ENCODE measurements at regions not wholly inside any gene's neighbourhood (a gene's known extent, or its start where the extent isn't known, plus 50 kb on each side); places are given as distances from the start of the nearest gene placed in this dataset.

DNA sequence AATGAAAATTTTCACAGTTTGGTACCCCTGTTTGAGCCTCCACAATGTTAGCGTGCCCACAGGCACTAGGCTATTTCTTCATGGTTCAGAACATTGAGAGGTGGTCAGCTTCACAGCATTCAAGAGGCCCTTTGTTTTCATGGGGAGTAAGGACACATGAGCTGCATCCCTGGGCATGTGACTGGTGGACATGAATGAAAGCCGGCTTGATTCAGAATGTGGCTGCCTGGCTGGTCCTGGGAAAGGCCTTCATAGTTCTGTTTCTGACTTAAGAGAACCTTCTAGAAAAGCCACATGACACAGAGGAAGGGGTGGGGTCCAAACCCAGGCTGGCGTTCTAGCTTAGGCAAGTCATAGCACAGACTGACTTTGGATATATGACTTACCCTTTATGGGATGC, 420.6 kb downstream of the CMPK2 start:
- Histone ChIP-seq H2AFZ (ENCODE audit: control insufficient read depth, low read length) (no peak overlapping the region), H3K4me1 (ENCODE audit: control insufficient read depth, extremely low read depth, insufficient read depth, low read length) (no peaks in the 10 kb centered on the region), H3K27ac (ENCODE audit: control insufficient read depth, insufficient read depth, low read length) (no peak overlapping the region), H3K9me3 (ENCODE audit: control insufficient read depth, low read depth, low read length) (peaks cover 1% of the 10 kb centered on the region), H3K27me3 (ENCODE audit: control insufficient read depth, extremely low read depth, insufficient read depth, low read length) (no peaks in the 10 kb centered on the region), H3K36me3 (ENCODE audit: control insufficient read depth in 2 of 2, extremely low read depth in 1 of 2, insufficient read depth in 2 of 2, low read length in 2 of 2) (no peaks in the 10 kb centered on the region), H4K20me1 (ENCODE audit: control insufficient read depth, extremely low read depth, insufficient read depth, low read length) (no peaks in the 10 kb centered on the region), H3K4me3 (ENCODE audit: control insufficient read depth in 2 of 3, extremely low read depth in 1 of 3, insufficient read depth in 2 of 3, low read depth in 1 of 3, low read length in 3 of 3) (no peak overlapping the region), H3K79me2 (ENCODE audit: control insufficient read depth, insufficient read depth, low read length) (no peaks in the 10 kb centered on the region), H3K9me1 (ENCODE audit: control insufficient read depth, extremely low read depth, insufficient read depth, low read length) (no peaks in the 10 kb centered on the region), H3K9ac (ENCODE audit: control insufficient read depth, extremely low read depth, insufficient read depth, low read length) (no peak overlapping the region), H3K4me2 (ENCODE audit: control insufficient read depth, extremely low read depth, insufficient read depth, low read depth, low read length) (no peak overlapping the region)
- DNase-seq (ENCODE audit: low read depth, low spot score) (no peak), FAIRE-seq (no peak)
- dilution Hi-C loops (cut with MboI; ENCODE audit: extremely low pct_ligation_motif_present, low sequenced_read_pairs) = no loop called here
- TF ChIP-seq, protein P1, sequence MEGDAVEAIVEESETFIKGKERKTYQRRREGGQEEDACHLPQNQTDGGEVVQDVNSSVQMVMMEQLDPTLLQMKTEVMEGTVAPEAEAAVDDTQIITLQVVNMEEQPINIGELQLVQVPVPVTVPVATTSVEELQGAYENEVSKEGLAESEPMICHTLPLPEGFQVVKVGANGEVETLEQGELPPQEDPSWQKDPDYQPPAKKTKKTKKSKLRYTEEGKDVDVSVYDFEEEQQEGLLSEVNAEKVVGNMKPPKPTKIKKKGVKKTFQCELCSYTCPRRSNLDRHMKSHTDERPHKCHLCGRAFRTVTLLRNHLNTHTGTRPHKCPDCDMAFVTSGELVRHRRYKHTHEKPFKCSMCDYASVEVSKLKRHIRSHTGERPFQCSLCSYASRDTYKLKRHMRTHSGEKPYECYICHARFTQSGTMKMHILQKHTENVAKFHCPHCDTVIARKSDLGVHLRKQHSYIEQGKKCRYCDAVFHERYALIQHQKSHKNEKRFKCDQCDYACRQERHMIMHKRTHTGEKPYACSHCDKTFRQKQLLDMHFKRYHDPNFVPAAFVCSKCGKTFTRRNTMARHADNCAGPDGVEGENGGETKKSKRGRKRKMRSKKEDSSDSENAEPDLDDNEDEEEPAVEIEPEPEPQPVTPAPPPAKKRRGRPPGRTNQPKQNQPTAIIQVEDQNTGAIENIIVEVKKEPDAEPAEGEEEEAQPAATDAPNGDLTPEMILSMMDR (optimal IDR thresholded peaks at IDR 0.05 in 1 of 3, IDR thresholded peaks at IDR 0.05 in 1 of 3, conservative IDR thresholded peaks at IDR 0.05 in 1 of 3; ENCODE audit: extremely low read depth in 1 of 3, insufficient read depth in 2 of 3, low read length in 3 of 3) = no peak
- no peak for TF ChIP-seq EZH2 (IDR thresholded peaks at IDR 0.05; ENCODE audit: low read length)

DNA sequence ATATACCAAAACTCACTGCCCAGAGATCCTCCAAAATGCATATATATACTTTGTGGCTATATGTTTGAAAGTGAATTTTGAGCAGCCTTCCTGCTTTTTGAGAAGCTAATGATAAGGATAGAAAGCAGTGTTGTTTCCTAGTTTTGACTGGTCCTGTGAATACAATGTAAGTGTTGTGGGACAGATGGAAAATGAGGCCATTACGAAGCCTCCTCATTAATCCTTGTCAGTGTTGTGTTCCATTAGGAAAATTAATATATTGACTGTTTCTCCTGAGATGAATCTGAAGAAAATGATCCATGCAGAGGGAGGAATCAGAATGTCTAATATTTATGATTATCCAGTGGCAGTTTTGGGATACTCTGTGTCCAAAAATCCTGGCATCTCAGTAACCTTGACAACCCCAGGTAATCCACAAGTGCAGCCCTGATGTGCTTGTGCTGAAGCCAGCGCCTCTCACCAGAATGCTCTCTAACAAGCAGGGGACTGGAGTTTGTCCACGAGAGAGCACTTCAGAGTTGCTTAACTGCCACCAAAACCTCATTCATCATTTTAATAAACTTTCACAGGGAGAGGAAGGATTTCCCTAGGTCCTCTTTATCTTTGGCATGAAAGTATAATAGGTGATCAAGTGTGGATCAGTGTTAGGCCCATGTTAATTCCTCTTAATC, 418.6 kb downstream of the CMPK2 start:
- dilution Hi-C loops (cut with MboI; ENCODE audit: extremely low pct_ligation_motif_present, low sequenced_read_pairs) = no loop called here
- peaks cover 1% of the 10 kb centered on the region for H3K9me3 ChIP-seq (ENCODE audit: control insufficient read depth, low read depth, low read length)
- TF ChIP-seq, protein P1 (optimal IDR thresholded peaks at IDR 0.05 in 1 of 3, IDR thresholded peaks at IDR 0.05 in 1 of 3, conservative IDR thresholded peaks at IDR 0.05 in 1 of 3; ENCODE audit: extremely low read depth in 1 of 3, insufficient read depth in 2 of 3, low read length in 3 of 3) = no peak
- no peak for TF ChIP-seq EZH2 (IDR thresholded peaks at IDR 0.05; ENCODE audit: low read length)
- no peak overlapping the region for H3K4me3 ChIP-seq (ENCODE audit: control insufficient read depth in 2 of 3, extremely low read depth in 1 of 3, insufficient read depth in 2 of 3, low read depth in 1 of 3, low read length in 3 of 3)
- no peak overlapping the region for H3K27ac ChIP-seq (ENCODE audit: control insufficient read depth, insufficient read depth, low read length)
- FAIRE-seq (no peak), DNase-seq (ENCODE audit: low read depth, low spot score) (no peak)
- H3K27me3 ChIP-seq (ENCODE audit: control insufficient read depth, extremely low read depth, insufficient read depth, low read length) = no peaks in the 10 kb centered on the region
- no peaks in the 10 kb centered on the region for H3K9me1 ChIP-seq (ENCODE audit: control insufficient read depth, extremely low read depth, insufficient read depth, low read length)
- no peak overlapping the region for H2AFZ ChIP-seq (ENCODE audit: control insufficient read depth, low read length)
- no peak overlapping the region for H3K4me2 ChIP-seq (ENCODE audit: control insufficient read depth, extremely low read depth, insufficient read depth, low read depth, low read length)
- H3K9ac ChIP-seq (ENCODE audit: control insufficient read depth, extremely low read depth, insufficient read depth, low read length) = no peak overlapping the region
- no peaks in the 10 kb centered on the region for H3K4me1 ChIP-seq (ENCODE audit: control insufficient read depth, extremely low read depth, insufficient read depth, low read length)
- no peaks in the 10 kb centered on the region for H3K79me2 ChIP-seq (ENCODE audit: control insufficient read depth, insufficient read depth, low read length)
- H3K36me3 ChIP-seq (ENCODE audit: control insufficient read depth in 2 of 2, extremely low read depth in 1 of 2, insufficient read depth in 2 of 2, low read length in 2 of 2) = no peaks in the 10 kb centered on the region
- H4K20me1 ChIP-seq (ENCODE audit: control insufficient read depth, extremely low read depth, insufficient read depth, low read length) = no peaks in the 10 kb centered on the region
